Trophoblast cell (in vitro differentiated cells and primary cell): ENCODE measurements at regions not wholly inside any gene's neighbourhood (a gene's known extent, or its start where the extent isn't known, plus 50 kb on each side); places are given as distances from the start of the nearest gene placed in this dataset.

Experiments used
- DNase-seq, 2 donors: peaks; one replicate each; pipeline ENCODE4 v3.0.0-alpha.2; 2016
- H2AFZ ChIP-seq: 2 replicates; pipeline ENCODE4 v1.6.1; 2013; ENCODE audit warnings: low read length, moderate library complexity, mild to moderate bottlenecking; ENCODE audit not compliant: insufficient read depth, poor library complexity
- H2AK5ac ChIP-seq: 2 replicates; pipeline ENCODE4 v1.6.1; 2013; ENCODE audit warnings: mild to moderate bottlenecking, low read length
- H2BK120ac ChIP-seq: 2 replicates; pipeline ENCODE4 v1.6.1; 2013; ENCODE audit warnings: low read length, mild to moderate bottlenecking, moderate library complexity; ENCODE audit not compliant: insufficient read depth, poor library complexity
- H2BK12ac ChIP-seq: 2 replicates; pipeline ENCODE4 v1.6.1; 2013; ENCODE audit warnings: mild to moderate bottlenecking, low read length, moderate library complexity
- H2BK5ac ChIP-seq: 2 replicates; pipeline ENCODE4 v1.6.1; 2013; ENCODE audit warnings: low read length, low read depth, moderate library complexity, mild to moderate bottlenecking; ENCODE audit not compliant: poor library complexity
- H3K14ac ChIP-seq: 2 replicates; pipeline ENCODE4 v1.6.1; 2013; ENCODE audit warnings: mild to moderate bottlenecking, low read length
- H3K18ac ChIP-seq: 2 replicates; pipeline ENCODE4 v1.6.1; 2013; ENCODE audit warnings: mild to moderate bottlenecking, low read length
- H3K23ac ChIP-seq: 2 replicates; pipeline ENCODE4 v1.6.1; 2013; ENCODE audit warnings: low read length
- H3K27ac ChIP-seq: 2 replicates; pipeline ENCODE4 v1.5.1; 2013; ENCODE audit warnings: low read depth, mild to moderate bottlenecking, inconsistent platforms, low read length, moderate library complexity
- H3K27me3 ChIP-seq: 2 replicates; pipeline ENCODE4 v1.6.1; 2013; ENCODE audit warnings: inconsistent platforms, mild to moderate bottlenecking, low read length, moderate library complexity; ENCODE audit not compliant: insufficient read depth
- H3K36me3 ChIP-seq, 2 experiments: 1 replicate in 1 of 2; 2 replicates in 1 of 2; pipeline ENCODE4 v1.6.1; 2013; ENCODE audit warnings: low read length in 2 of 2, mild to moderate bottlenecking in 2 of 2, moderate library complexity in 1 of 2; ENCODE audit not compliant: insufficient read depth in 2 of 2, control insufficient read depth in 1 of 2
- H3K4ac ChIP-seq: 2 replicates; pipeline ENCODE4 v1.6.1; 2013; ENCODE audit warnings: low read depth, mild to moderate bottlenecking, low read length, moderate library complexity
- H3K4me1 ChIP-seq, 2 experiments: 1 replicate in 1 of 2; 2 replicates in 1 of 2; pipeline ENCODE4 v1.6.1; 2013; ENCODE audit warnings: low read length in 2 of 2, mild to moderate bottlenecking in 2 of 2, moderate library complexity in 1 of 2; ENCODE audit not compliant: insufficient read depth in 2 of 2, control insufficient read depth in 1 of 2
- H3K4me2 ChIP-seq: 2 replicates; pipeline ENCODE4 v1.6.1; 2013; ENCODE audit warnings: inconsistent platforms, mild to moderate bottlenecking, low read length, moderate library complexity
- H3K4me3 ChIP-seq: 2 replicates; pipeline ENCODE4 v1.5.1; 2013; ENCODE audit warnings: mild to moderate bottlenecking, low read depth, low read length, inconsistent platforms
- H3K79me1 ChIP-seq: one replicate; pipeline ENCODE4 v1.6.1; 2013; ENCODE audit warnings: low read length
- H3K79me2 ChIP-seq: 2 replicates; pipeline ENCODE4 v1.6.1; 2013; ENCODE audit warnings: low read length, mild to moderate bottlenecking; ENCODE audit not compliant: control insufficient read depth, insufficient read depth, poor library complexity
- H3K9ac ChIP-seq: 2 replicates; pipeline ENCODE4 v1.6.1; 2013; ENCODE audit warnings: mild to moderate bottlenecking, low read length
- H3K9me3 ChIP-seq: 2 replicates; pipeline ENCODE4 v1.6.1; 2013; ENCODE audit warnings: low read depth, mild to moderate bottlenecking, control low read depth, inconsistent platforms, low read length; ENCODE audit not compliant: insufficient read depth
- H4K12ac ChIP-seq: 2 replicates; pipeline ENCODE4 v1.6.1; 2013; ENCODE audit warnings: low read depth, mild to moderate bottlenecking, low read length, moderate library complexity
- H4K8ac ChIP-seq: 2 replicates; pipeline ENCODE4 v1.6.1; 2013; ENCODE audit warnings: low read depth, mild to moderate bottlenecking, low read length, moderate library complexity
- H4K91ac ChIP-seq: one replicate; pipeline ENCODE4 v1.6.1; 2013; ENCODE audit warnings: low read depth, mild to moderate bottlenecking, low read length, moderate library complexity
- WGBS: extraction: QIAGEN DNeasy Blood & Tissue Kit; methylation state at CpG from one replicate; pipeline ENCODE4 v1.1.7; 2013; ENCODE audit warnings: missing lambda C conversion rate; ENCODE audit not compliant: insufficient read length, insufficient coverage; ENCODE audit errors: extremely low coverage; 5-methylcytosine and 5-hydroxymethylcytosine counted together

DNA sequence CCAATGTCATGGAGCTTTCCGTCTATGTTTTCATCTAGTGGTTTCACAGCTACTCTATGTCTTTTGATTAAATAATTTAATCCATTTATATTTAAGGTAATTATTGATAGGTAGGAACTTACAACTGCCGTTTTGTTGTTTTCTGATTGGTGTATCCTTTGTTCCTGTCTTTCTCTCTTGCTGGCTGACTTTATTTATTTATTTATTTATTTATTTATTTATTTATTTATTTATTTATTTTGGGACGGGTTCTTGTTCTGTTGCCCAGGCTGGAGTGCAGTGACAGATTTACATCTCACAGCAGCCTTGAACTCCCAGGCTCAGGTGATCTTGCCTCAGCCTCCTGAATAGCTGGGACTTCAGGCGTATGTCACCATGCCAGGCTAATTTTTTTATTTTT lies 299.2 kb upstream of the COL8A1 start:
- Histone ChIP-seq H2BK120ac (no peak overlapping the region), H4K12ac (no peak overlapping the region), H4K8ac (no peak overlapping the region), H3K4me1 (no peaks in the 10 kb centered on the region), H2AFZ (no peak overlapping the region), H3K9ac (no peak overlapping the region), H3K4ac (no peak overlapping the region), H3K79me1 (no peaks in the 10 kb centered on the region), H4K91ac (no peak overlapping the region), H3K23ac (no peak overlapping the region), H3K4me3 (no peak overlapping the region), H2BK12ac (no peak overlapping the region), H3K36me3 (no peaks in the 10 kb centered on the region), H3K9me3 (no peaks in the 10 kb centered on the region), H3K27me3 (no peaks in the 10 kb centered on the region), H3K14ac (no peak overlapping the region), H3K27ac (no peak overlapping the region), H2AK5ac (no peak overlapping the region), H3K18ac (no peak overlapping the region), H2BK5ac (no peak overlapping the region), H3K4me2 (no peak overlapping the region), H3K79me2 (no peaks in the 10 kb centered on the region)
- WGBS: no CpG with 5 or more reads among the region's 4 CpGs
- DNase-seq: no peak

DNA sequence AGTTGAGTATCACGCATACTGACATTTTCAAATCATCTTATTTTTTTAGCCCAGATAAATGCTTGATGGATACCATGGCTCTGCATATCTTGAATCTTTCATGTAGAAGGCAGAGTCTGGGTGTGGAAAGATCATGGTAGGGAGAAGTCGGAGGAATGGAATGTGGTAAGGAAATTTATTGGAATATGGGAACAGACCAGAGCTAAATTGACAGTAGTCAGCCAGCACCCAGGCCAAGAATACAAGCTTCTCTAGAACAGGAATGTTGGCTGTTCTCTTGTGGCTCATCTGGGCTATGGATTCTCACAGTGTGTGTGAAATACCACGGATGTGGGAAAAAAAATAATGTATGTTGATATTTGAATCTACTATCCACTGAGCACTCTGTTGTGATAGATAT lies 305.7 kb upstream of the COL8A1 start:
- H3K9me3 ChIP-seq: no peaks in the 10 kb centered on the region
- no peak overlapping the region for H2BK12ac ChIP-seq
- no peak overlapping the region for H2AFZ ChIP-seq
- no peaks in the 10 kb centered on the region for H3K36me3 ChIP-seq
- H3K18ac ChIP-seq: no peak overlapping the region
- H3K79me1 ChIP-seq: no peaks in the 10 kb centered on the region
- WGBS: 100% methylated on average over 1 of the region's 3 CpGs
- no peak overlapping the region for H4K91ac ChIP-seq
- no peaks in the 10 kb centered on the region for H3K79me2 ChIP-seq
- no peak overlapping the region for H2AK5ac ChIP-seq
- no peak overlapping the region for H3K4me2 ChIP-seq
- no peak overlapping the region for H4K8ac ChIP-seq
- no peak overlapping the region for H3K27ac ChIP-seq
- no peak overlapping the region for H3K4me3 ChIP-seq
- H3K14ac ChIP-seq: no peak overlapping the region
- H3K27me3 ChIP-seq: no peaks in the 10 kb centered on the region
- no peak overlapping the region for H3K4ac ChIP-seq
- DNase-seq: no peak
- H2BK5ac ChIP-seq: no peak overlapping the region
- H4K12ac ChIP-seq: no peak overlapping the region
- H3K9ac ChIP-seq: no peak overlapping the region
- H3K23ac ChIP-seq: no peak overlapping the region
- no peak overlapping the region for H2BK120ac ChIP-seq
- no peaks in the 10 kb centered on the region for H3K4me1 ChIP-seq

DNA sequence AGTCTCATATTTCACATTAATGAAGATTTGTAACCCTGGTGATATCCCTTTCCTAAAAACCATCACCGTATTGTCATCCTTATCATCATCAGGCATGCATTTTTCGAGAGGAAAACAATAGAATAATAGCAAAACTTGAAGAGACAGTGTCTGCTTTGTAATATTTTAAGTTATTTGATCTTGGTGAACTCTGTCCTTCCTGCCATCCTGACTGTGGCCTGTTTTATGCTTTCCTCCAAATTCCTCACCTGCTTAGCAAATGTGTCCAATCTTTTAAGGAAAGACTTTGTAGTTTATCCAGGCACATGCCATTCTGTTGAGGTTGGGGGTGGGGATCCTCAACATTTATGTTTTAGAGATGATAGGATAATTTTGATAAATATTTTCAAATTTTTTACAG lies 306.1 kb upstream of the COL8A1 start:
- no peak for DNase-seq
- no CpG with 5 or more reads among the region's 2 CpGs for WGBS
- H3K4me3 ChIP-seq: no peak overlapping the region
- H3K9me3 ChIP-seq: no peaks in the 10 kb centered on the region
- H2BK5ac ChIP-seq: no peak overlapping the region
- no peak overlapping the region for H2BK12ac ChIP-seq
- no peak overlapping the region for H3K18ac ChIP-seq
- H4K8ac ChIP-seq: no peak overlapping the region
- H2BK120ac ChIP-seq: no peak overlapping the region
- no peak overlapping the region for H3K4me2 ChIP-seq
- no peak overlapping the region for H4K91ac ChIP-seq
- H3K14ac ChIP-seq: no peak overlapping the region
- no peaks in the 10 kb centered on the region for H3K36me3 ChIP-seq
- H2AK5ac ChIP-seq: no peak overlapping the region
- no peak overlapping the region for H4K12ac ChIP-seq
- no peaks in the 10 kb centered on the region for H3K79me1 ChIP-seq
- H3K27me3 ChIP-seq: no peaks in the 10 kb centered on the region
- H2AFZ ChIP-seq: no peak overlapping the region
- no peaks in the 10 kb centered on the region for H3K4me1 ChIP-seq
- H3K4ac ChIP-seq: no peak overlapping the region
- H3K23ac ChIP-seq: no peak overlapping the region
- no peak overlapping the region for H3K27ac ChIP-seq
- no peaks in the 10 kb centered on the region for H3K79me2 ChIP-seq
- H3K9ac ChIP-seq: no peak overlapping the region

DNA sequence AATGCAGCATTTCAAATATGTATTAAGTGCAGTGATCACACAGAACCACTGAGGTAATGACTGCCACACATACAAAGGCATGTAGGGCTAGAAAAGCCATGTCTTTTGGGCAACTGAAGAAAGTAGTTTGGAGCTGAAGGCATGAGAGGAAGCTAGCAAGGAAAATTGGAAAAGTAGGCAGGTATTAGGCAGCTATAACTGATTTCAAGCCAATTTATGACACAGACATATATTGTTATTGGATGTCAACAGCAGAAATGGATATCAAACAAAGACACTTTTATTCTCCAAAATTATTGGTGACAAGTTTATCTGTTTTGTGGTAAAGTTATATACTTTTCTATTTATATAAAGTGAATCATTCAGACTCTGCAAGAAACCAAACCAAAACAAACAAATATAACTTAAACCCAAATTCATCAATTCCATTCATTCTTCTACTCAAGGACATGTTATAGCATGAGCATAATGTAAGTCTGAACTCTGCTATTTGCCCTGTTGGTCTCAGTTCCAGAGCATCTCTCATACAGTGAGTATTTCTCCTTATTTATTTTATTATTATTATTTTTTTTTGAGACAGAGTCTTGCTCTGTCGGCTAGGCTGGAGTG lies 307.4 kb upstream of the COL8A1 start:
- H3K27me3 ChIP-seq: no peaks in the 10 kb centered on the region
- no peak overlapping the region for H4K12ac ChIP-seq
- H3K4me1 ChIP-seq: no peaks in the 10 kb centered on the region
- no peak overlapping the region for H2BK12ac ChIP-seq
- no peak overlapping the region for H2AK5ac ChIP-seq
- H3K27ac ChIP-seq: no peak overlapping the region
- no peaks in the 10 kb centered on the region for H3K79me1 ChIP-seq
- no peak overlapping the region for H3K9ac ChIP-seq
- no peak overlapping the region for H2BK120ac ChIP-seq
- H3K14ac ChIP-seq: no peak overlapping the region
- H3K79me2 ChIP-seq: no peaks in the 10 kb centered on the region
- no peak overlapping the region for H3K4ac ChIP-seq
- H3K4me2 ChIP-seq: no peak overlapping the region
- no peak overlapping the region for H3K4me3 ChIP-seq
- no peak overlapping the region for H4K91ac ChIP-seq
- H4K8ac ChIP-seq: no peak overlapping the region
- H3K36me3 ChIP-seq: no peaks in the 10 kb centered on the region
- H2BK5ac ChIP-seq: no peak overlapping the region
- no peak overlapping the region for H3K23ac ChIP-seq
- DNase-seq: no peak
- H3K18ac ChIP-seq: no peak overlapping the region
- H3K9me3 ChIP-seq: no peaks in the 10 kb centered on the region
- no CpG with 5 or more reads among the region's 1 CpG for WGBS
- no peak overlapping the region for H2AFZ ChIP-seq
